KMS-11 (cell line): ENCODE measurements at regions not wholly inside any gene's neighbourhood (a gene's known extent, or its start where the extent isn't known, plus 50 kb on each side); places are given as distances from the start of the nearest gene placed in this dataset.

Experiments used
- H2AFZ ChIP-seq: fragments of 200-600 bp; sonication (generic); 2 replicates; pipeline ENCODE4 v1.6.1; 2016; ENCODE audit warnings: antibody characterized with exemption, mixed run types, low read depth
- H3K27ac ChIP-seq: fragments of 200-600 bp; sonication (generic); 2 replicates; pipeline ENCODE4 v1.6.1; 2016; ENCODE audit warnings: mild to moderate bottlenecking, mixed run types
- H3K27me3 ChIP-seq: fragments of 200-600 bp; sonication (generic); 2 replicates; pipeline ENCODE4 v1.6.1; 2017; ENCODE audit warnings: mild to moderate bottlenecking, low read depth, mixed run types, moderate library complexity; ENCODE audit not compliant: insufficient read depth
- H3K36me3 ChIP-seq: fragments of 200-600 bp; sonication (generic); 2 replicates; pipeline ENCODE4 v1.6.1; 2017; ENCODE audit warnings: mild to moderate bottlenecking, mixed run types; ENCODE audit not compliant: insufficient read depth
- H3K4me1 ChIP-seq: fragments of 200-600 bp; sonication (generic); 2 replicates; pipeline ENCODE4 v1.6.1; 2016; ENCODE audit warnings: mild to moderate bottlenecking, low read depth, mixed run types; ENCODE audit not compliant: poor library complexity, severe bottlenecking
- H3K4me2 ChIP-seq: fragments of 200-600 bp; sonication (generic); 2 replicates; pipeline ENCODE4 v1.7.0; 2016; ENCODE audit warnings: mild to moderate bottlenecking, mixed run types
- H3K4me3 ChIP-seq: fragments of 200-600 bp; sonication (generic); IDR thresholded peaks from 2 replicates; pipeline ENCODE4 v1.6.1; 2017; ENCODE audit warnings: low read depth, low read length, mixed read lengths; ENCODE audit not compliant: insufficient read depth
- H3K79me2 ChIP-seq: fragments of 200-600 bp; sonication (generic); 2 replicates; pipeline ENCODE4 v1.6.1; 2016; ENCODE audit warnings: low read depth, mixed run types; ENCODE audit not compliant: insufficient read depth
- H3K9ac ChIP-seq: fragments of 200-600 bp; sonication (generic); 2 replicates; pipeline ENCODE4 v1.6.1; 2016; ENCODE audit warnings: mild to moderate bottlenecking, mixed run types
- H4K20me1 ChIP-seq: fragments of 200-600 bp; sonication (generic); 2 replicates; pipeline ENCODE4 v1.6.1; 2016; ENCODE audit warnings: mild to moderate bottlenecking, mixed run types; ENCODE audit not compliant: insufficient read depth
- TF ChIP-seq, protein P1 (sequence below): fragments of 200-600 bp; sonication (generic); conservative IDR thresholded peaks from 2 replicates; pipeline ENCODE4 v1.6.1; 2017; ENCODE audit warnings: low read depth, mild to moderate bottlenecking, antibody characterized with exemption, low read length, moderate library complexity, mixed read lengths

DNA sequence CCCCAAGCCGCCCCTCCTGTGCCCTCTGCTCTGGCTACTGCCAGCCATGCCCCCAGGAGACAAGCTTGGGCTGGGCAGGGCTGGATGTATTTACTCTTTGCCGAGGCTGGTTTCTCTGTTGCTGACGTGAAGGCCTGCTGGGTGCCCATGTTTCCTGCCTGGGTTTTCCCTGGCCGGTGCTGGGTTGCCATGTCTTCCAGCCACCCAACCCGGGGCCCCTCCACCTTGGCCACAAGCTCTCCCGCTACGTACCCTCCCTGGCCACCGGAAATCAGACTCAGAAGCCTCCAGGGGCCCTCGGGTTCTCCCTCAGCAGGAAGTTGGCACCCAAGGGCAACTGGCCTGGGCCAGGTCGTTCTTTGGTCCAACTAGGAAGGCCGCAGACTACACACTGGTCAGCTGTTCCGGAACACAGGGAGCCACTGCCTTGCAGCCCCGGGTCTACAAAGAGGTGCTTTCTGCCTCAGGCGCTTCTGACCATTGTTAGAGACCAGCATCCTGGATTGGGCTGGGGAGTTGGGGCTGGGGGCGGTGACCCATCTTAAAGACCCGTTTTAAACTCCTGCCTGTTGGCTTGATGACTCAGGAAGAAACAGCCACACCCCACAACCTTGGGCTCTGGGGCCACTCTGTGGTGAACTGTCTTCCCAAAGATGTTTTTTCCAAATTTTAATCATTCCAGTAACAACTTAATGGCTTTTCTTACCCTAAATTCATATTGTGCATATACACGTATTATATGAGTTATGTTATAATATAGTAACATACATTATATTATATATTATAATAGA lies 71.2 kb upstream of the RUNX3 start:
- no peak overlapping the region for H3K27ac ChIP-seq
- H3K4me1 ChIP-seq = no peaks in the 10 kb centered on the region
- no peak overlapping the region for H3K4me2 ChIP-seq
- no peaks in the 10 kb centered on the region for H3K79me2 ChIP-seq
- H4K20me1 ChIP-seq = no peaks in the 10 kb centered on the region
- no peak overlapping the region for H2AFZ ChIP-seq
- no peak overlapping the region for H3K9ac ChIP-seq
- TF ChIP-seq, protein P1, sequence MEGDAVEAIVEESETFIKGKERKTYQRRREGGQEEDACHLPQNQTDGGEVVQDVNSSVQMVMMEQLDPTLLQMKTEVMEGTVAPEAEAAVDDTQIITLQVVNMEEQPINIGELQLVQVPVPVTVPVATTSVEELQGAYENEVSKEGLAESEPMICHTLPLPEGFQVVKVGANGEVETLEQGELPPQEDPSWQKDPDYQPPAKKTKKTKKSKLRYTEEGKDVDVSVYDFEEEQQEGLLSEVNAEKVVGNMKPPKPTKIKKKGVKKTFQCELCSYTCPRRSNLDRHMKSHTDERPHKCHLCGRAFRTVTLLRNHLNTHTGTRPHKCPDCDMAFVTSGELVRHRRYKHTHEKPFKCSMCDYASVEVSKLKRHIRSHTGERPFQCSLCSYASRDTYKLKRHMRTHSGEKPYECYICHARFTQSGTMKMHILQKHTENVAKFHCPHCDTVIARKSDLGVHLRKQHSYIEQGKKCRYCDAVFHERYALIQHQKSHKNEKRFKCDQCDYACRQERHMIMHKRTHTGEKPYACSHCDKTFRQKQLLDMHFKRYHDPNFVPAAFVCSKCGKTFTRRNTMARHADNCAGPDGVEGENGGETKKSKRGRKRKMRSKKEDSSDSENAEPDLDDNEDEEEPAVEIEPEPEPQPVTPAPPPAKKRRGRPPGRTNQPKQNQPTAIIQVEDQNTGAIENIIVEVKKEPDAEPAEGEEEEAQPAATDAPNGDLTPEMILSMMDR = no peak
- H3K4me3 ChIP-seq = no peak overlapping the region
- no peaks in the 10 kb centered on the region; the same call in 1 of the 2 replicates for H3K27me3 ChIP-seq
- H3K36me3 ChIP-seq = no peaks in the 10 kb centered on the region

DNA sequence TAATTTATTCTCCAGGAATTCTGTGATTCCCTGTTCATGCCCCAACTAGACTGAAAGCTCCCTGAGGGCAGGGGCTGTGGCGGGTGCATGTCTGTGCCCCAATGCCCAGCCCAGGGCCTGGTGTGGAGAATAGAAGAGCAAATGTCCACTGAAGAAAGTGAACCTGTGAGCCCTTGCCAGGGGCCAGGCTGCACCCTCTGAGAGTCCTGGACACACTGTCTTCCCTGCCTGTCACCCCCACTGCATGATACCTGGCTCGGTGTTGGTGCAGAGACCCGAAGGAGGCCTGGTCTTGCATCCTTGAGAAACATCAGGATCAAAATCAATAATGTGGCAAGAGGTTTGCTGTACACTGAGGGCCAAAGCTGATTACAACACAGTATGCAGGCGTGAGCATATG lies 69.8 kb upstream of the RUNX3 start:
- Histone ChIP-seq H3K4me3 (no peak overlapping the region), H3K27ac (no peak overlapping the region), H3K36me3 (no peaks in the 10 kb centered on the region), H3K27me3 (no peaks in the 10 kb centered on the region), H3K9ac (no peak overlapping the region), H4K20me1 (no peaks in the 10 kb centered on the region), H3K79me2 (no peaks in the 10 kb centered on the region), H3K4me2 (no peak overlapping the region), H3K4me1 (no peaks in the 10 kb centered on the region), H2AFZ (no peak overlapping the region)
- TF ChIP-seq, protein P1 = no peak

DNA sequence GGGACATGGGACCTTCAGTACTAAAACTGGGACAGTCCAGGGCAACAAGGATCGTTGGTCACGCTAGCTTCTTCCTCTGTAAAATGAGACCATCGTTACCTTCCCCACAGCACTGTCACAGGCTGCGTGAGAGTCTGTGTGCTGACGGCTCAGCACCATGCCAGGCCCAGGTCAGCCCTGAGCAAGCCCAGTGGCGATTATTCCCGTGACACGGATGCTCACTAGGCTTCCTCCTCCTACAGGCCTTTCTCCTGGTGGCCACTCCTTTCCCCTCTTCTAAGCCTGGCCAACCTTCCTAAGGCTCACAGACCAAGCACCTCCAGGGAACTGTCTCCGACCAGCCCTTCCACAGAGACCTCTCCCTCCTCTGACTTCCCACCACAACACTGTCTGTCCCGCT lies 69.3 kb upstream of the RUNX3 start:
- TF ChIP-seq, protein P1 = no peak
- no peak overlapping the region for H3K4me3 ChIP-seq
- H3K27ac ChIP-seq = no peak overlapping the region
- H3K36me3 ChIP-seq = no peaks in the 10 kb centered on the region
- H3K79me2 ChIP-seq = no peaks in the 10 kb centered on the region
- no peaks in the 10 kb centered on the region for H4K20me1 ChIP-seq
- no peaks in the 10 kb centered on the region for H3K4me1 ChIP-seq
- no peak overlapping the region for H2AFZ ChIP-seq
- H3K4me2 ChIP-seq = no peak overlapping the region
- H3K27me3 ChIP-seq = no peaks in the 10 kb centered on the region
- H3K9ac ChIP-seq = no peak overlapping the region

DNA sequence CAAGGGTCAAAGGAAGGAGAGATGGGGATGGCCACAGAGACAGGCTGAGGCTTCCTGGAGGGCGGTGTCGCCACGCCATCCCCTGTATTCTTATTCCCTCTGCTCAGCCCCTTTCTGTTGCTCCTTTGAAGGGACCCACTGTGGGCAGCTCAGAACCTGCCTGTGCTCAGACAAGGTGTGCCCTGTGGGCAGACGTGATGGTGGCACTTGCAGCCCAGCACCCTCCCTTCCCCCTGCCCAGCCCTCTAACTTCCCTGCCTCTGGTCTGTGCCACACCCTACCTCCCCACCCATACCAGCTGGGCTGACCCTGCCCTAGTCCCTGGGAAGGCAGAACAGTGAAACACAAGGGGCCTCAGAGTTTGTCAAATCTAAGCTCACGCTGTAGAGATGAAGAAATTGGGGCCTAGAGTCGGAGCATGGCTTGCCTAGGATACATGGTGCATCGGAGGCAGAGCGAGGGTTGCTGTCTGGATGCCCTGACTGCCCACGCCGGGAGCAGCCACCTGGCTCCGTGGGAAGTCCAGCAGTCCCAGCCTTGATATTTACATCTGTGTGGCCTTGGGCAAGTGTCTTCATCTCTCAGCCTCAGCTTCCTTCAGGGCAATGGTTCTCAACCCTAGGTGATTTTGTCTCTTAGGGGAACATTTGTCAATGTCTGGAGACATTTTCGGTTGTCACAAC lies 68.6 kb upstream of the RUNX3 start:
- no peaks in the 10 kb centered on the region for H3K79me2 ChIP-seq
- H3K27me3 ChIP-seq = no peaks in the 10 kb centered on the region
- no peaks in the 10 kb centered on the region for H4K20me1 ChIP-seq
- no peak overlapping the region for H3K9ac ChIP-seq
- H3K4me2 ChIP-seq = no peak overlapping the region
- H3K27ac ChIP-seq = no peak overlapping the region
- H3K36me3 ChIP-seq = no peaks in the 10 kb centered on the region
- no peaks in the 10 kb centered on the region for H3K4me1 ChIP-seq
- no peak overlapping the region for H2AFZ ChIP-seq
- TF ChIP-seq, protein P1 = no peak
- no peak overlapping the region for H3K4me3 ChIP-seq
